Osteocyte (in vitro differentiated cells): ENCODE measurements at regions not wholly inside any gene's neighbourhood (a gene's known extent, or its start where the extent isn't known, plus 50 kb on each side); places are given as distances from the start of the nearest gene placed in this dataset.

Experiments used
- DNase-seq: peaks from one replicate; pipeline ENCODE4 v3.0.0; 2021; ENCODE audit warnings: mixed read lengths; ENCODE audit not compliant: unreplicated experiment; ENCODE audit errors: extremely low spot score
- H3K27ac Mint-ChIP-seq: one replicate; pipeline ENCODE4 v1.8.0; 2021; ENCODE audit warnings: mild to moderate bottlenecking, mixed read lengths; ENCODE audit not compliant: unreplicated experiment
- H3K27me3 Mint-ChIP-seq: one replicate; pipeline ENCODE4 v1.8.0; 2021; ENCODE audit warnings: mixed read lengths; ENCODE audit not compliant: unreplicated experiment
- H3K36me3 Mint-ChIP-seq: one replicate; pipeline ENCODE4 v1.8.0; 2021; ENCODE audit warnings: mixed read lengths; ENCODE audit not compliant: unreplicated experiment
- H3K4me1 Mint-ChIP-seq: one replicate; pipeline ENCODE4 v1.8.0; 2021; ENCODE audit warnings: mixed read lengths; ENCODE audit not compliant: unreplicated experiment
- H3K4me3 Mint-ChIP-seq: one replicate; pipeline ENCODE4 v1.8.0; 2021; ENCODE audit warnings: mild to moderate bottlenecking, moderate library complexity, mixed read lengths; ENCODE audit not compliant: unreplicated experiment
- H3K9me3 Mint-ChIP-seq: one replicate; pipeline ENCODE4 v1.8.0; 2021; ENCODE audit warnings: mixed read lengths; ENCODE audit not compliant: unreplicated experiment
- TF ChIP-seq, protein P1 (sequence below): fragments of 200-600 bp; sonication (generic); IDR thresholded peaks from 2 replicates; pipeline ENCODE4 v1.5.0; 2021; ENCODE audit warnings: antibody characterized with exemption, mild to moderate bottlenecking, moderate library complexity

DNA sequence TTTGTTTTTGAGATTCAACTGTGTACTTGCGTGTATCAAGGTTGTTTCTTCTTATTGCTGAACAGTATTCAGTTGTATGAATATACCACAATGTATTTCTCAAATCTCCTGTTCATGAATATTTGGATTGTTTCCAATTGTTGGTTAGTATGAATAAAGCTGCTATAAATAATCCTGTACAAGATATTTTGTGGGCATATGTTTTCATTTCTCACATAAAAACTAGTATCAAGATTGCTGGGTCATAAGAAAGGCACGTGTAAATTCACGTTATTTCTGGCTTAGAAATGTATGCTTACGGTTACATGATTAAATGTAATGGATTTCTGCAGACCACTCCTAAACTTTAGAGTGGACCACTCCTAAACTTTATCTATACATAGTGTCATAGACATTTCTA is 96.6 kb downstream of the BTBD3 start:
- Mint-ChIP-seq H3K4me1 (no peaks in the 10 kb centered on the region), H3K27ac (no peak overlapping the region), H3K36me3 (no peaks in the 10 kb centered on the region), H3K4me3 (no peak overlapping the region), H3K9me3 (no peaks in the 10 kb centered on the region), H3K27me3 (peaks cover 4% of the 10 kb centered on the region)
- TF ChIP-seq, protein P1, sequence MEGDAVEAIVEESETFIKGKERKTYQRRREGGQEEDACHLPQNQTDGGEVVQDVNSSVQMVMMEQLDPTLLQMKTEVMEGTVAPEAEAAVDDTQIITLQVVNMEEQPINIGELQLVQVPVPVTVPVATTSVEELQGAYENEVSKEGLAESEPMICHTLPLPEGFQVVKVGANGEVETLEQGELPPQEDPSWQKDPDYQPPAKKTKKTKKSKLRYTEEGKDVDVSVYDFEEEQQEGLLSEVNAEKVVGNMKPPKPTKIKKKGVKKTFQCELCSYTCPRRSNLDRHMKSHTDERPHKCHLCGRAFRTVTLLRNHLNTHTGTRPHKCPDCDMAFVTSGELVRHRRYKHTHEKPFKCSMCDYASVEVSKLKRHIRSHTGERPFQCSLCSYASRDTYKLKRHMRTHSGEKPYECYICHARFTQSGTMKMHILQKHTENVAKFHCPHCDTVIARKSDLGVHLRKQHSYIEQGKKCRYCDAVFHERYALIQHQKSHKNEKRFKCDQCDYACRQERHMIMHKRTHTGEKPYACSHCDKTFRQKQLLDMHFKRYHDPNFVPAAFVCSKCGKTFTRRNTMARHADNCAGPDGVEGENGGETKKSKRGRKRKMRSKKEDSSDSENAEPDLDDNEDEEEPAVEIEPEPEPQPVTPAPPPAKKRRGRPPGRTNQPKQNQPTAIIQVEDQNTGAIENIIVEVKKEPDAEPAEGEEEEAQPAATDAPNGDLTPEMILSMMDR = no peak
- DNase-seq = no peak

GRCh38 chr20:12014736-12015135 is 97.0 kb downstream of the BTBD3 start:
- Mint-ChIP-seq H3K36me3 (no peaks in the 10 kb centered on the region), H3K4me1 (no peaks in the 10 kb centered on the region), H3K27me3 (peaks cover 4% of the 10 kb centered on the region), H3K9me3 (no peaks in the 10 kb centered on the region), H3K4me3 (no peak overlapping the region), H3K27ac (no peak overlapping the region)
- TF ChIP-seq, protein P1 = no peak
- no peak for DNase-seq

- Mint-ChIP-seq H3K27me3 (peaks cover 4% of the 10 kb centered on the region), H3K9me3 (no peaks in the 10 kb centered on the region)
- peak; percentile 1 for DNase-seq
These were observed 98.6 kb downstream of the BTBD3 start for GRCh38 chr20:12016291-12016690.

DNA sequence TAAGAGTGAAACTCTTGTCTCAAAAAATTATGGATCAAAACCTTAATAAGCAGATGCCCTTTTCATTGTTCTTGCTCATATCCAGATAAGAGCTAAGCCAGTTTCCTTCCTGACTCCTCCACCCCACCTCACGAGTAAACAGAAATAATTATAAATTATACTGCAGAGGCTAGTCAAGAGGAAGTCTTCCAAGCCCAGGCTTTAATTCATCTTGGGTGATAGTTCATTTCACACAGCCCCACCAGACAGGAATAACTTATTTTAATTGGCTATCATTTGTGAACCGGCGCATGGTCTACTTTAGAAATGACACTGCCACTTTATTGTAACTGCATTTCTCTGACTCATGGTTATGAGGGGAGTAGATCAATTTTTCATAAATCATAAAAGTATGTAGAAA is 102.0 kb downstream of the BTBD3 start:
- DNase-seq = no peak
- Mint-ChIP-seq H3K36me3 (no peaks in the 10 kb centered on the region), H3K4me3 (no peak overlapping the region), H3K27me3 (peaks cover 1% of the 10 kb centered on the region), H3K27ac (no peak overlapping the region), H3K4me1 (no peaks in the 10 kb centered on the region), H3K9me3 (no peaks in the 10 kb centered on the region)
- TF ChIP-seq, protein P1 = no peak

More at GRCh38 chr20:12016291-12016690, 98.6 kb downstream of the BTBD3 start:
- TF ChIP-seq, protein P1 = no peak
- no peak overlapping the region for H3K27ac Mint-ChIP-seq
- no peaks in the 10 kb centered on the region for H3K4me1 Mint-ChIP-seq
- H3K4me3 Mint-ChIP-seq = no peak overlapping the region
- H3K36me3 Mint-ChIP-seq = no peaks in the 10 kb centered on the region

DNA sequence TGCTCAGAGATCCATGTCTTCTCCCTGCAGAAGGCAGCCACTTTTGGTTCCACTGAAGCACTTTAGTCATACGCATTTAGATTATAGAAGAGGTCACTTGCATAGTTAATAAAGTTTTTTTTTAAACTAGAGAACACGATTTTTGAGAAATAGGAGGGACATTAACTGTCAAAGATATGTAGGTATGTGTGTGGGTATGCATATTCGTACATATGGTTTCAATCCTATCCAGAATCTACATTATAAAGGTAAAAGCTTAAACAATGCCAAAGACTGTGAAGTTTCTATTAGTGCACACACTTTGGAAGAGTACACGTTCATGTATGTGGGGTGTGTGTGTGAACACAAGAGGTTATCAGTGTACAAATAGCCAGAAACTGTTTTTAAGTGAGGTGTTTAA is 103.2 kb downstream of the BTBD3 start:
- TF ChIP-seq, protein P1 = no peak
- H3K4me1 Mint-ChIP-seq = no peaks in the 10 kb centered on the region

More for the DNA sequence above, 103.2 kb downstream of the BTBD3 start:
- Mint-ChIP-seq H3K27me3 (peaks cover 1% of the 10 kb centered on the region), H3K27ac (no peak overlapping the region), H3K9me3 (no peaks in the 10 kb centered on the region), H3K36me3 (no peaks in the 10 kb centered on the region), H3K4me3 (no peak overlapping the region)
- DNase-seq = no peak
